HG03045 (cell line): ENCODE measurements at regions not wholly inside any gene's neighbourhood (a gene's known extent, or its start where the extent isn't known, plus 50 kb on each side); places are given as distances from the start of the nearest gene placed in this dataset.

Experiments used
- ATAC-seq: cut with Tn5 transposase; IDR thresholded peaks from one replicate; pipeline ENCODE4 v1.9.1; 2021; ENCODE audit warnings: mild to moderate bottlenecking, moderate library complexity; ENCODE audit not compliant: unreplicated experiment

GRCh38 chr12:28601570-28602058 lies 411.4 kb downstream of the CCDC91 start:
- no peak for ATAC-seq

- no peak for ATAC-seq
These were observed 412.5 kb downstream of the CCDC91 start for GRCh38 chr12:28602786-28603185.

GRCh38 chr12:28603239-28603638 lies 413.0 kb downstream of the CCDC91 start:
- ATAC-seq: no peak

- ATAC-seq: no peak
These were observed 413.5 kb downstream of the CCDC91 start for GRCh38 chr12:28603801-28604200.

DNA sequence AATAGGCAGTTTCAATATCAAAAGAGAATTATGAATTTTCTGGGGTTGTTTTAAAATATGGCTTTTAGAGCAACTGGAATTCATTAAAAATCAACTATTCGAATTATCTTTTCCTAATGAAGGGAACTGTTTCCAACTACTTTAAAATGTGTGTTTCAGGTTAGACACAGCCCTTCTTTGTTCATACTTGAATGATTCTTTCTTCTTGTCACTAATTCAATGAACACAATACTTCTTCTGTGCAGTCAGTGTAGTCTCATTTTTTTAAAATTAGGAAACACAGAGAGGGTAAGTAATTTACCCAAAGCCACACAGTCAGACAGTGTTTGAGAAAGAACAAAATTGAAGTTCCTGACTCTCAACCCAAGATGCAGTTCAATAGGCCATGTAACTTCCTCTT lies 414.0 kb downstream of the CCDC91 start:
- ATAC-seq: no peak

- no peak for ATAC-seq
These were observed 416.8 kb downstream of the CCDC91 start for GRCh38 chr12:28606967-28607557.

GRCh38 chr12:28610401-28611114 lies 420.3 kb downstream of the CCDC91 start:
- no peak for ATAC-seq

- ATAC-seq: no peak
These were observed 420.8 kb downstream of the CCDC91 start for GRCh38 chr12:28611115-28611435.

- no peak for ATAC-seq
These were observed 421.2 kb downstream of the CCDC91 start for GRCh38 chr12:28611449-28611848.

DNA sequence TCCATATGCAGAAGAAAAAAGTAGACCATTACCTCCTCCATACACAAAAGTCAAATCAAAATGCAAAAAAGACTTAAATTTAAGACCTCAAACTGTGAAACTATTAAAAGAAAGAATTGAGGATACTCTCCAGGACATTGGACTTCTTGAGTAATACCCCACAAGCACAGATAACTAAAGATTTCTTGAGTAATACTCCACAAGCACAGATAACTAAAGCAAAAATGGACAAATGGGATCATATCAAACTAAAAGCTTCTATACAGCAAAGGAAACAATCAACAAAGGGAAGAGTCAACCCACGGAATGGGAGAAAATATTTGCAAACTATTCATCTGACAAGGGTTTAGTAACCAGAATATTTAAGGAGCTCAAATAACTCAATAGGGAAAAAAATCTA lies 427.9 kb downstream of the CCDC91 start:
- no peak for ATAC-seq

DNA sequence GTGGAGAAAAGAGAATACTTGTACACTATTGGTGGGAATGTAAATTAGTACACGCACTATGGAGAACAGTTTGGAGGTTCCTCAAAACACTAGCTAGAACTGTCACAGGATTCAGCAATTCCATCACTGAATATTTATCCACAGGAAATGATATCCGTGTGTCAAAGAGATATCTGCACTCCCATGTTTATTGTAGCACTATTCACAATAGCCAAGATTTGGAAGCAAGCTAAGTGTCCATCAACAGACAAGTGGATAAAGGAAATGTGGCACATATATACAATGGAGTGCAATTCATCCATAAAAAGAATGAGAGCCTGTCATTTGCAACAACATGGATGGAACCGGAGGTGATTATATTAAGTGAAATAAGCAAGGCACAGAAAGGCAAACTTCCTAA lies 428.5 kb downstream of the CCDC91 start:
- ATAC-seq: no peak

DNA sequence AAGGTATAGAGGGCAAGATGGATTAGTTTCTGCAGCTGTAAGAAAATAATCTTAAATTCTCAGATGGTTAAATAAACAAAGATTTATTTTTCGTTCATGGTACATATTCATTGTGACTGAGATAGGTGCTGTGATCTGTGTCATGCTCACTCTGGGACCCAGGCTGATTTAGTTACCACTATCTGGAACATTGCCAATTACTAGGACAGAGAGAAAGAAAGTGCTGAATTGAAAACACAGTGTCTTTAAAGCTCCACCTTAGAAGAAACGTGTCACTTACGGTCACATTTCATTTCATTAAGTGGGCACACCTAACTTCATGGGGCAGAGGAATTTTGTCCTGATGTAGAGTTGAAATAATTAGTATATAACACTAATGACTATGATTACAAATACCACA lies 430.0 kb downstream of the CCDC91 start:
- no peak for ATAC-seq

- no peak for ATAC-seq
These were observed 432.1 kb downstream of the CCDC91 start for GRCh38 chr12:28622406-28622805.

GRCh38 chr12:28626504-28626903 lies 436.2 kb downstream of the CCDC91 start:
- no peak for ATAC-seq

GRCh38 chr12:28629691-28630090 lies 439.4 kb downstream of the CCDC91 start:
- ATAC-seq: no peak

DNA sequence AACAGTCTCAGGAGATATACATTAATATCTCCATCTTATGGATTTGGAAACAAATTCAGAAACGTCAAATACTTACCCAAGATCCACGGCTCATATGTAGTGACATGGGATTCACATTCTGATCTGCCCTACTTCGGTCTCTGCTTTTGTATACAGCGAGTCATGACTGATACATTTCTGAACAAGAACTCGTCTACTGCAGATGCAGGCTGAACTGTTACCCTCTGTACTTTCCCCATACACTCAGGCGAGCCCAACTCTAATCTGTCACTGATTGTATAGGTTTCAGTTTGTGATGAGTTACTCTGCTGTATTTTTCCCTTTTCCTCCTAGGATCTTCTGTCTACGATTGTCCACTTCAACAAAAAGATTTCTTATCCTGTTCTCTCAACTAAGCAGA lies 441.6 kb downstream of the CCDC91 start:
- no peak for ATAC-seq

DNA sequence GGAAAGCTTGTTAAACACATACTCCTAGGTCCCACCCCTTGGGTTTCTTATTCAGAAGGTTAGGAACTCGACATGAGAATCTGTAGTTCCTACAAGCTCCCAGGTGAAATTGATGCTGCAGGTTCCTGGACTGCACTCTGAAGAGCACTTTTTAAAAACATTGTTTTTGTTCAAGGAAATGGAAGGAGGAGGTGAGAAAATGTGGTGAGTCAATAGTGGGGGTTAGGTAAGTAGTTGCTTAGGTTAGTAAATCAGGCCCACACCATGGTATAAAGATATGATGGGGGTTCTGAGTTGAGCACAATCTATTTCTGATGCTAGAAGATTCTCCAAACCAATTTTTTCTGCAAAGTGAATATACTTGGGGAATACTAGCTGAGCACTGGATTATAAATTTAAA lies 450.3 kb downstream of the CCDC91 start:
- no peak for ATAC-seq

- ATAC-seq: no peak
These were observed 455.2 kb downstream of the CCDC91 start for GRCh38 chr12:28645436-28645835.

- ATAC-seq: no peak
These were observed 455.6 kb downstream of the CCDC91 start for GRCh38 chr12:28645891-28646290.

DNA sequence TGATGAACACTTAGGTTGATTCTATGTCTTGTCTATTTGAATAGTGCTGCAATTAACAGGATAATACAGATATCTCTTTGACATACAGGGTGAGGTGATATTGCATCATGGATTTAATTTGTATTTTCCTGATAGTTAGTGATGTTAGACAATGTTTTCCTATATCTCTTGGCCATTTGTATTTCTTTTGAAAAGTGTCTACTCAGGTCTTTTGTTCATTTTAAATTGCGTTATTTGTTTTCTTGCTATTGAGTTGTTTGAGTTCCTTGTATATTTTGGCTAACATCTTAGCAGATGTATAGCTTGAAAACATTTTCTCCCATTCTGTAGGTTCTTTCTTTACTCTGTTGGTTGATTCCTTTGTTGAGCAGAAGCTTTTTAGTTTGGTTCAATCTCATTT lies 460.6 kb downstream of the CCDC91 start:
- no peak for ATAC-seq

DNA sequence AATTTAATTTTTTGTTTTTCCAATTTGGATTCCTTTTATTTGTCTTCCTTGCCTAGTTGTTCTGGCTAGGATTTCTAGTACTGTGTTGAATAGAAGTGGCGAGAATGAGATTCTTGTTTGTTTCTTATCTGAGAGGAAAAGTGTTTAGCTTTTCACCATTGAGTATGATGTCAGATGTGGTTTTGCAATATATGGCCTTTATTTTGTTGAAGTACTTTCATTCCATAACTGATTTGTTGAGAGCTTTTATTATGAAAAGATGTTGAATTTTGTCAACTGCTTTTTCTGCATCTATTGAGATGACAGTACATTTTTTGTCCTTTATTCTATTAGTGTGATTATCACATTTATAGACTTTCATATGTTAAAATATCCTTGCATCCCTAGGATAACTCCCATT lies 462.0 kb downstream of the CCDC91 start:
- ATAC-seq: no peak

DNA sequence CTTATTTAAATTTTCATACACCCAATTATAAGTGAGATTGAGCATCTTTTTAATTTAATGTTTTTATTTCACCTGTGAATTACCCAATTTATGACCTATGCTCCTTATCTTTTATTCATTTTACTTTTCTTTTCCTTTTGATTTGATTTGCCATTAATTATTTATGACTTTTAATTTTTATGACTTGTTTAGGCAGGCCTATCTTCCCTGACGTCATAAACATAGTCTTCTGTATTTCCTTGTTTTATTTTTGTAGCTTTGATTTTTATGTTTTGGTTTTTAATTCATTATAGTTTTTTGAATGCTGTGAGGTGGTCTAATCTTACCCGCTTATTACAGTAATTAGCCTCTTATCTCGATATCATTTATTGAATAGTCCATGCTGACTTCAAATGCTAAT lies 467.1 kb upstream of the FAR2 start:
- no peak for ATAC-seq

DNA sequence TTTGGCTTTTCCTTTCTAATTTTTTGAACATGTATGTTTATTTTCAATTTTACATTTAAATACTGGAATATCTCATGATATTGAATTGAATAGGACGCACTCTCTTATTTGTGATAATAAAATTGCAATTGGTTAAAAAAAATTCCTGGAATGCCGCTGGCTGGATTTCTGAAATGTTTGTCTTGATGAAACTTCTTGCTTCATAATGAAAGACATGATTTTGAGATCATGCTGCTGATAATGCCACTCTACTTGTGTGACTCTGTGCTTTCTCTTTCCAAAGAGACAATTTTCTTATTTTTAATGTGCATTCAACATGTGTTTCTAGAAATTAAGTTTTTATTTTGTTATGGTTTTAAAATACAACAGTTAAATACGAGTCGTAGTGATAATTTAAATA lies 465.7 kb upstream of the FAR2 start:
- ATAC-seq: no peak
